GM18870 (cell line): ENCODE measurements at regions not wholly inside any gene's neighbourhood (a gene's known extent, or its start where the extent isn't known, plus 50 kb on each side); places are given as distances from the start of the nearest gene placed in this dataset.

Experiments used
- ATAC-seq: cut with Tn5 transposase; IDR thresholded peaks from one replicate; pipeline ENCODE4 v1.9.1; 2021; ENCODE audit warnings: moderate library complexity; ENCODE audit not compliant: unreplicated experiment

DNA sequence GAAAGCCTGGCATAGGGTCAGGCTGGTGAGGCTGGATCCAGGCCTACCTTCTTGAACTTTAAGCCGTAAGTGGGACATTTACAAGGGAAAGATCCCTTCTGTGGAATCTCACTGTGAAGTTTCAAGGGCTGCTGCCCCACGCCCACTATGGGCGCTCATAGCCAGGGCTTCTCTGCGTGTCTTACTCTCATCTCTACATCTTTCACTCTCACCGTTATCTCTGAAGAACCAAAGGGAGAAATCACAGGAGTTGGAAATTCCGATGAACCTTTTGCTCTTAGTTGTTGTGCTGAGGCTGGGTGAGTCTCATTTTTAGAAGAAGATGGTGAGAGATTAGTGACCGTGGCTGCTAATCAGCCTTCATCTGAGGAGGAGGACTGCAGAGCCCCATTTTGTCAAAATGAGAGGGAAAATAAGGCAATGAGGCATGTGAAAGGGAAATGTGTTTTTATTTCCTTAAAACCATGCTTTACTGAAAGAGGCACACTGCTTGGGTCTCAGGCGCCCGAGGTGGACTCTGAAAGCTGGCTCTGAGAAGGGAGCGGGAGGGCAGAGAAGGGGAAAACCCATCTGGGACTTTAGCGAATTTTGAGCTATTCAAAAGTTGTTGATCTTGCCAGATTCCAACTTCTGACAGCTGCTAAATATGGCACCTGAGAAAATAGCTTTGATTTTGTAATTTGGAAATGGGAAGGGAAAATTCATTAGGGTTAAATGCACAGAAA, 301.5 kb downstream of the CLIC5 start:
- no peak for ATAC-seq
